ENCODE measurements at regions not wholly inside any gene's neighbourhood (a gene's known extent, or its start where the extent isn't known, plus 50 kb on each side); places are given as distances from the start of the nearest gene placed in this dataset.

- no peaks in the 10 kb centered on the region for H3K27me3 ChIP-seq (ENCODE audit: insufficient read depth, poor library complexity, severe bottlenecking)
- no peak overlapping the region for H3K27ac ChIP-seq (ENCODE audit: poor library complexity, severe bottlenecking)
- H3K4me1 ChIP-seq (ENCODE audit: insufficient read depth, poor library complexity, severe bottlenecking), result no peaks in the 10 kb centered on the region
- H3K9me3 ChIP-seq (ENCODE audit: severe bottlenecking), result no peaks in the 10 kb centered on the region
- H3K4me3 ChIP-seq (ENCODE audit: severe bottlenecking), result no peak overlapping the region
- TF ChIP-seq CTCF (IDR thresholded peaks at IDR 0.05; ENCODE audit: poor library complexity, severe bottlenecking), result no peak
- no peak for ATAC-seq (ENCODE audit: low read depth)
- no peak for DNase-seq (ENCODE audit: low spot score)
- H3K36me3 ChIP-seq (ENCODE audit: low read depth), result no peaks in the 10 kb centered on the region
These were observed 528.0 kb downstream of the AACS start for GRCh38 chr12:125593269-125593668.

GRCh38 chr12:125604976-125605375 is 539.7 kb downstream of the AACS start:
- H3K4me1 ChIP-seq (ENCODE audit: insufficient read depth, poor library complexity, severe bottlenecking), result no peaks in the 10 kb centered on the region
- H3K9me3 ChIP-seq (ENCODE audit: severe bottlenecking), result no peaks in the 10 kb centered on the region
- no peak for DNase-seq (ENCODE audit: low spot score)
- H3K27ac ChIP-seq (ENCODE audit: poor library complexity, severe bottlenecking), result no peak overlapping the region
- H3K36me3 ChIP-seq (ENCODE audit: low read depth), result no peaks in the 10 kb centered on the region
- ATAC-seq (ENCODE audit: low read depth), result no peak
- H3K27me3 ChIP-seq (ENCODE audit: insufficient read depth, poor library complexity, severe bottlenecking), result no peaks in the 10 kb centered on the region
- no peak for TF ChIP-seq CTCF (IDR thresholded peaks at IDR 0.05; ENCODE audit: poor library complexity, severe bottlenecking)
- no peak overlapping the region for H3K4me3 ChIP-seq (ENCODE audit: severe bottlenecking)

- H3K27ac ChIP-seq (ENCODE audit: poor library complexity, severe bottlenecking), result no peak overlapping the region
- ATAC-seq (ENCODE audit: low read depth) (no peak), DNase-seq (ENCODE audit: low spot score) (no peak)
- H3K4me1 ChIP-seq (ENCODE audit: insufficient read depth, poor library complexity, severe bottlenecking), result no peaks in the 10 kb centered on the region
- H3K36me3 ChIP-seq (ENCODE audit: low read depth), result no peaks in the 10 kb centered on the region
- no peak overlapping the region for H3K4me3 ChIP-seq (ENCODE audit: severe bottlenecking)
- TF ChIP-seq CTCF (IDR thresholded peaks at IDR 0.05; ENCODE audit: poor library complexity, severe bottlenecking), result no peak
- no peaks in the 10 kb centered on the region for H3K27me3 ChIP-seq (ENCODE audit: insufficient read depth, poor library complexity, severe bottlenecking)
- no peaks in the 10 kb centered on the region for H3K9me3 ChIP-seq (ENCODE audit: severe bottlenecking)
These were observed 541.1 kb downstream of the AACS start for GRCh38 chr12:125606312-125606711.

GRCh38 chr12:125610292-125610691 is 545.1 kb downstream of the AACS start:
- ATAC-seq (ENCODE audit: low read depth) (no peak), DNase-seq (ENCODE audit: low spot score) (no peak)
- H3K4me3 ChIP-seq (ENCODE audit: severe bottlenecking), result no peak overlapping the region

GRCh38 chr12:125610971-125611370 is 545.7 kb downstream of the AACS start:
- no peak for ATAC-seq (ENCODE audit: low read depth)
- no peak for DNase-seq (ENCODE audit: low spot score)
- no peaks in the 10 kb centered on the region for H3K27me3 ChIP-seq (ENCODE audit: insufficient read depth, poor library complexity, severe bottlenecking)
- no peaks in the 10 kb centered on the region for H3K4me1 ChIP-seq (ENCODE audit: insufficient read depth, poor library complexity, severe bottlenecking)
- no peak for TF ChIP-seq CTCF (IDR thresholded peaks at IDR 0.05; ENCODE audit: poor library complexity, severe bottlenecking)
- no peaks in the 10 kb centered on the region for H3K36me3 ChIP-seq (ENCODE audit: low read depth)
- no peaks in the 10 kb centered on the region for H3K9me3 ChIP-seq (ENCODE audit: severe bottlenecking)
- no peak overlapping the region for H3K4me3 ChIP-seq (ENCODE audit: severe bottlenecking)
- no peak overlapping the region for H3K27ac ChIP-seq (ENCODE audit: poor library complexity, severe bottlenecking)

More at GRCh38 chr12:125610292-125610691, 545.1 kb downstream of the AACS start:
- Histone ChIP-seq H3K27me3 (ENCODE audit: insufficient read depth, poor library complexity, severe bottlenecking) (no peaks in the 10 kb centered on the region), H3K9me3 (ENCODE audit: severe bottlenecking) (no peaks in the 10 kb centered on the region), H3K27ac (ENCODE audit: poor library complexity, severe bottlenecking) (no peak overlapping the region), H3K36me3 (ENCODE audit: low read depth) (no peaks in the 10 kb centered on the region), H3K4me1 (ENCODE audit: insufficient read depth, poor library complexity, severe bottlenecking) (no peaks in the 10 kb centered on the region)
- TF ChIP-seq CTCF (IDR thresholded peaks at IDR 0.05; ENCODE audit: poor library complexity, severe bottlenecking), result no peak
